ENCODE measurements at regions not wholly inside any gene's neighbourhood (a gene's known extent, or its start where the extent isn't known, plus 50 kb on each side); places are given as distances from the start of the nearest gene placed in this dataset.

DNA sequence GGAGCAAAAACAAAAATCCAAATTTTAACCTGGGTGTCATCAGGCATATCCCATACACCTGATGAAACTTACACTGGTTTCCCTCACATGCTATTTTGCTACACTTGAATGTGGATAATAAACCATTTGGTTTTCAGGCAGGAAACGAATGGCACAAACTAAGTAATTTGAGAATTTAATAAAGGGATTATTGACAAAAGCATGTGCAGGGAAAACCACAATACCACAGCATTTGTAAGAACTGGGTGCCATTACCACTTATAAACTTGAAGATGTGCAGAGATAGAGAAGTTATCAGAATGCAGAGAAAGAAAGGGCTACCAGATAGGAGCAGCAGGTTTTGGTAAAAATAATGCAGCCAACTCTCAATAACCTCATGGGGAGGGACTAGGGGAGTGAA is 151.2 kb downstream of the RFX6 start:
- no peak for DNase-seq (ENCODE audit: low read depth)
- H3K4me3 ChIP-seq (ENCODE audit: low read depth, low read length) = no peak overlapping the region
- TF ChIP-seq, protein P1, sequence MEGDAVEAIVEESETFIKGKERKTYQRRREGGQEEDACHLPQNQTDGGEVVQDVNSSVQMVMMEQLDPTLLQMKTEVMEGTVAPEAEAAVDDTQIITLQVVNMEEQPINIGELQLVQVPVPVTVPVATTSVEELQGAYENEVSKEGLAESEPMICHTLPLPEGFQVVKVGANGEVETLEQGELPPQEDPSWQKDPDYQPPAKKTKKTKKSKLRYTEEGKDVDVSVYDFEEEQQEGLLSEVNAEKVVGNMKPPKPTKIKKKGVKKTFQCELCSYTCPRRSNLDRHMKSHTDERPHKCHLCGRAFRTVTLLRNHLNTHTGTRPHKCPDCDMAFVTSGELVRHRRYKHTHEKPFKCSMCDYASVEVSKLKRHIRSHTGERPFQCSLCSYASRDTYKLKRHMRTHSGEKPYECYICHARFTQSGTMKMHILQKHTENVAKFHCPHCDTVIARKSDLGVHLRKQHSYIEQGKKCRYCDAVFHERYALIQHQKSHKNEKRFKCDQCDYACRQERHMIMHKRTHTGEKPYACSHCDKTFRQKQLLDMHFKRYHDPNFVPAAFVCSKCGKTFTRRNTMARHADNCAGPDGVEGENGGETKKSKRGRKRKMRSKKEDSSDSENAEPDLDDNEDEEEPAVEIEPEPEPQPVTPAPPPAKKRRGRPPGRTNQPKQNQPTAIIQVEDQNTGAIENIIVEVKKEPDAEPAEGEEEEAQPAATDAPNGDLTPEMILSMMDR (IDR thresholded peaks at IDR 0.05; ENCODE audit: insufficient read depth, low read length) = no peak

DNA sequence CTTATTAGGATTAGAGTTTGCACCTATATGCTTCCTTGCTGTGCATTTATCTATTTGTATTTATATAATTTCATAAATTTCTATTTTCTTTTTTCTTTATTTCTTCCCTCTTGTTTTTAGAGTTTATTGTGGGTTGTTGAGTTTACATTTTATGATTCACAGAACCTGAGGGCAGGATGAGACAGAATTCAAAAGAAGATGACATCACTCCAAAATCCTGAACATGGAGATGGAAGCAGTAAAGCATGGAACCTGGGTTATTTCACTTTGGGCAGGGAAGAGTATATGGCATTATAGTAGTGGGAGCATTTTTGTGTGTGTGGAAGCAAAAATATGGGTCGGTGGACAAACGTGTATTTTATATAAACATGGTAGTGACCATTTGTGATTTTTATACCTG is 157.5 kb downstream of the RFX6 start:
- H3K4me3 ChIP-seq (ENCODE audit: low read depth, low read length) = no peak overlapping the region
- no peak for DNase-seq (ENCODE audit: low read depth)
- TF ChIP-seq, protein P1 (IDR thresholded peaks at IDR 0.05; ENCODE audit: insufficient read depth, low read length) = no peak

DNA sequence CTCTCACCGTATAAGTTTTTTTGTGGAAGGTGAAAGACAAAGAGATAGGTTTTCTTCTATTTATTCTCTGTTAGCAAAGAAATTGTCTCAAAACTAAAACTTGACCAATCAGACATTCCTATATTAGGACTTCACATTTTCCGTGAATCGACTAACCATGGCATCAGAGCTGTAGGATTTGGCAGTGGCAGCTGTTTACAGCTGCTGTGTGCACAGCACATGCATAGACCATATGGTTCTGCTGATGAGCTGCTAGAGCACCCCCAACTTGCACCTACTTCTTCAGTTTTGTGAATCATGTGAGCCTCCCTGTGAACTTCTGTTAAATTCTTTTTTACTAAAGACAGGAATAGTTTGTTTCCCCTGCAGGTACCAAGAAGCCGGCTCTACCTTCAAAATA is 157.9 kb downstream of the RFX6 start:
- TF ChIP-seq, protein P1 (IDR thresholded peaks at IDR 0.05; ENCODE audit: insufficient read depth, low read length) = no peak
- no peak overlapping the region for H3K4me3 ChIP-seq (ENCODE audit: low read depth, low read length)
- no peak for DNase-seq (ENCODE audit: low read depth)

DNA sequence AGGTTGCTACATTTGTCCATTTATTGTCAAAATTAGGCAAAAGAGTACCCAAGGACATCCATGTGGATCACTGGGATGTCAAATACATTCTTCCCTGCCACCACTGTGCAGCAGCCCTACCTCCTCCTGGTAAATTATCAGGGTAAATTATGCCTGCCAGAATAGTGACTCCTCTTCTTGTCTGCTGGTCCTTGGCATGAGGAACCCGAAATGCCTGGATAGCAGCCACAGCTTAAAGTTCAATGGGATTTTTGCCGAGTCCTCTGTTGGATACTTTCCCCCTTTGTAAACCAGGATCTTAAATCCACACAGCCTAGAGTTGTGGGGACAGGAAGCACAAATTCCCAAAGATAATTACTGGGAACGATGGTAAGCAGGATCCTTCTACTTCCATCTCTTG is 173.3 kb downstream of the RFX6 start:
- DNase-seq (ENCODE audit: low read depth) = no peak

DNA sequence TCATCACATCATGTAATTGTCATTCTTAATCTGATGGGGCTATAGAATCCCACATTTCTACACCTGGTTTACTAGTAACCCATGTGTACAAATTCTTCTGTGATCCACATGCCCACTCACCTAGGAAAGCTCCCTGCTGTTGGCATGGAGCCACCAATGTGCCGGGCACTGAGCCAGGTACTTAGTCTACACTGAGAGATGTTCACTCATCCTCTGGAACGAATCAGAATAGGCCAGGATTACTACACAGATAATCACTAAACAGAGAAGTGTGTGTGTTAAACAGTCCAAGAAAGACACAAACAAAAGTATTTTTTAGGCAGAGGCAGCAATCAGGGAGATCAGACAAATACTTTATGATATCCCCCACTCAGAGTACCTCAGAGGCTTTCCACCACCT is 193.2 kb upstream of the VGLL2 start:
- no peak overlapping the region for H3K4me3 ChIP-seq (ENCODE audit: low read depth, low read length)
- DNase-seq (ENCODE audit: low read depth) = no peak
- TF ChIP-seq, protein P1 (IDR thresholded peaks at IDR 0.05; ENCODE audit: insufficient read depth, low read length) = no peak

More for the DNA sequence above, 173.3 kb downstream of the RFX6 start:
- H3K4me3 ChIP-seq (ENCODE audit: low read depth, low read length) = no peak overlapping the region
- TF ChIP-seq, protein P1 (IDR thresholded peaks at IDR 0.05; ENCODE audit: insufficient read depth, low read length) = no peak

DNA sequence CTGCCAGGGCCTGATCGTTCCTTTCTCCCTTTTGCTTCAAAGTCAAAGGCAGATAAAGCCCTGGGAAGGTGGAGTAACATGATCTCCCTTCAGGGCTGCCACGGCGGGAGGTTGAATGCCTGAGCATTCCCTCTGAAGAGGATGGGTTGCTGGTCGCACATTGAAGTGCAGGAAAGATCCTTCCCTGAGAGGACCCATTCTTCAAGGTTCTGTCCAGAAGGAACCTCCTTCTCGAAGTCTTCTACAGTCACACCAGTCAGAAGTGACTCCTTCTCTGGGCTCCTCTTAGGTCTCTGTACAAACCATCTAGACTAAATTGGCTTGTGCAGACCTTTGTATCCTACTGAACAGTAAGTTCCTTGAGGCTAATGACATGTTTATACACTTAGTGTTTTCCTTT is 192.6 kb upstream of the VGLL2 start:
- no peak for DNase-seq (ENCODE audit: low read depth)
- no peak overlapping the region for H3K4me3 ChIP-seq (ENCODE audit: low read depth, low read length)
- TF ChIP-seq, protein P1 (IDR thresholded peaks at IDR 0.05; ENCODE audit: insufficient read depth, low read length) = no peak

DNA sequence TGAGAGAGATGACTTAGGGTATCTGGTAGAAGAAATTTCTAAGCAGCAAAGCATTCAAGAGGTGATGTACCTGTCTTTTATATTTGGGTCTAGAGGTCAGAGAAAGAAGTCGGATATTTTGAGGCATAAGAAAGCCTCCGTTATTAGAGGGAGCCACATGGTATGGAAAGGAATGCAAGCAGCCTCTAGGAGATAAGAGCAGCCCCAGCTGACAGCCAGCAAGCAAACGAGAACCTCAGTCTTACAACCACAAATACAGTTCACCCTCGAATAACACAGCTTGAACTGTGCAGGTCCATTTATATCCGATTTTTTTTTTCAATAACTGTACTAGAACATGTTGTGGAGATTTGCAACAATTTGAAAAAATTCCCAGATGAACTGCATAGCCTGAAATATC is 190.7 kb upstream of the VGLL2 start:
- H3K4me3 ChIP-seq (ENCODE audit: low read depth, low read length) = no peak overlapping the region
- TF ChIP-seq, protein P1 (IDR thresholded peaks at IDR 0.05; ENCODE audit: insufficient read depth, low read length) = no peak
- DNase-seq (ENCODE audit: low read depth) = no peak

Data from fibroblast of the aortic adventitia (primary cell).